IMR-90 (cell line): ENCODE measurements at regions not wholly inside any gene's neighbourhood (a gene's known extent, or its start where the extent isn't known, plus 50 kb on each side); places are given as distances from the start of the nearest gene placed in this dataset.

ENCODE experiments used
- BHLHE40 ChIP-seq: fragments of 150-350 bp; IDR thresholded peaks from 2 replicates; pipeline ENCODE4 v1.6.1; 2016; ENCODE audit warnings: mild to moderate bottlenecking, low read depth, low read length
- MAFK ChIP-seq: IDR thresholded peaks from 2 replicates; pipeline ENCODE4 v1.6.1; 2012; ENCODE audit warnings: low read depth, low read length, improper control_type of control experiment
- NFE2L2 ChIP-seq: fragments of 150-350 bp; IDR thresholded peaks from 2 replicates; pipeline ENCODE4 v1.6.1; 2016; ENCODE audit warnings: low read depth, mild to moderate bottlenecking, low read length
- POLR2A ChIP-seq: IDR thresholded peaks from 2 replicates; pipeline ENCODE4 v1.6.1; 2012; ENCODE audit warnings: mild to moderate bottlenecking, low read depth, low read length
- SMC3 ChIP-seq: fragments of 150-350 bp; IDR thresholded peaks from 2 replicates; pipeline ENCODE4 v1.6.1; 2016; ENCODE audit warnings: low read depth, mild to moderate bottlenecking, antibody characterized with exemption, low read length, moderate library complexity
- TF ChIP-seq, protein P1 (sequence below): conservative IDR thresholded peaks from 2 replicates; pipeline ENCODE4 v1.5.1; 2012; ENCODE audit warnings: mild to moderate bottlenecking, low read depth, low read length, improper control_type of control experiment

DNA sequence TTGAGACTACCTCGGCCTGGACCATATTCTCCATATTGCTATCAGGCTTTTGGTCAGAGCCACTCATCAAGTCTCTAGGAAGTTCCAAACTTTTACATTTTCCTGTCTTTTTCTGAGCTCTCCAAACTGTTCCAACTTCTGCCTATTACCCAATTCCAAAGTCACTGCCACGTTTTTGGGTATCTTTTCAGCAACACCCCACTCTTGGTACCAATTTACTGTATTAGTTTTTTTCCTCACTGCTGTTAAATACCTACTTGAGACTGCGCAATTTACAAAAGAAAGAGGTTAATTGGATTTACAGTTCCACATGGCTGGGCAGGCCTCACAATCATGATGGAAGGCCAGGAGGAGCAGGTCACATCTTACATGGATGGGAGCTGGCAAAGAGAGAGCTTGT, 507.8 kb upstream of the ZNF608 start:
- TF ChIP-seq, protein P1, sequence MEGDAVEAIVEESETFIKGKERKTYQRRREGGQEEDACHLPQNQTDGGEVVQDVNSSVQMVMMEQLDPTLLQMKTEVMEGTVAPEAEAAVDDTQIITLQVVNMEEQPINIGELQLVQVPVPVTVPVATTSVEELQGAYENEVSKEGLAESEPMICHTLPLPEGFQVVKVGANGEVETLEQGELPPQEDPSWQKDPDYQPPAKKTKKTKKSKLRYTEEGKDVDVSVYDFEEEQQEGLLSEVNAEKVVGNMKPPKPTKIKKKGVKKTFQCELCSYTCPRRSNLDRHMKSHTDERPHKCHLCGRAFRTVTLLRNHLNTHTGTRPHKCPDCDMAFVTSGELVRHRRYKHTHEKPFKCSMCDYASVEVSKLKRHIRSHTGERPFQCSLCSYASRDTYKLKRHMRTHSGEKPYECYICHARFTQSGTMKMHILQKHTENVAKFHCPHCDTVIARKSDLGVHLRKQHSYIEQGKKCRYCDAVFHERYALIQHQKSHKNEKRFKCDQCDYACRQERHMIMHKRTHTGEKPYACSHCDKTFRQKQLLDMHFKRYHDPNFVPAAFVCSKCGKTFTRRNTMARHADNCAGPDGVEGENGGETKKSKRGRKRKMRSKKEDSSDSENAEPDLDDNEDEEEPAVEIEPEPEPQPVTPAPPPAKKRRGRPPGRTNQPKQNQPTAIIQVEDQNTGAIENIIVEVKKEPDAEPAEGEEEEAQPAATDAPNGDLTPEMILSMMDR = no peak
- TF ChIP-seq SMC3 = no peak
- TF ChIP-seq POLR2A = no peak
- no peak for TF ChIP-seq NFE2L2
- no peak for TF ChIP-seq BHLHE40
- TF ChIP-seq MAFK = no peak
